Dendritic cell treated with granulocyte-macrophage colony-stimulating factor and Interleukin-4, amounts not matched to agents 40 ng/mL and 50 ng/mL, for 4 days (primary cell): ENCODE measurements at regions not wholly inside any gene's neighbourhood (a gene's known extent, or its start where the extent isn't known, plus 50 kb on each side); places are given as distances from the start of the nearest gene placed in this dataset.

Experiments
- H3K27ac Mint-ChIP-seq: one replicate; pipeline ENCODE4 v1.8.0; 2022; ENCODE audit warnings: mild to moderate bottlenecking, mixed read lengths
- H3K27me3 Mint-ChIP-seq: one replicate; pipeline ENCODE4 v1.8.0; 2022; ENCODE audit warnings: mild to moderate bottlenecking, mixed read lengths
- H3K36me3 Mint-ChIP-seq: one replicate; pipeline ENCODE4 v1.8.0; 2022; ENCODE audit warnings: low read depth, mixed read lengths
- H3K4me1 Mint-ChIP-seq: one replicate; pipeline ENCODE4 v1.8.0; 2022; ENCODE audit warnings: low read depth, mixed read lengths
- H3K4me3 Mint-ChIP-seq: one replicate; pipeline ENCODE4 v1.8.0; 2022; ENCODE audit warnings: mild to moderate bottlenecking, moderate library complexity, mixed read lengths
- H3K9me3 Mint-ChIP-seq: one replicate; pipeline ENCODE4 v1.8.0; 2022; ENCODE audit warnings: mixed read lengths
- intact Hi-C: fragments of 100-400 bp; cut with micrococcal nuclease; formaldehyde crosslinking; loops from one replicate; pipeline ENCODE4 v1.15.0; 2022

GRCh38 chr3:176683382-176683781 lies 513.9 kb downstream of the TBL1XR1 start:
- no peaks in the 10 kb centered on the region for H3K36me3 Mint-ChIP-seq
- H3K4me3 Mint-ChIP-seq, result no peak overlapping the region
- no peak overlapping the region for H3K27ac Mint-ChIP-seq
- intact Hi-C loops, result no loop called here
- peaks cover 42% of the 10 kb centered on the region for H3K9me3 Mint-ChIP-seq
- no peaks in the 10 kb centered on the region for H3K4me1 Mint-ChIP-seq
- no peaks in the 10 kb centered on the region for H3K27me3 Mint-ChIP-seq

GRCh38 chr3:176663837-176664831 lies 533.1 kb downstream of the TBL1XR1 start:
- no peaks in the 10 kb centered on the region for H3K9me3 Mint-ChIP-seq
- no peaks in the 10 kb centered on the region for H3K36me3 Mint-ChIP-seq
- H3K4me3 Mint-ChIP-seq, result no peak overlapping the region
- no peak overlapping the region for H3K27ac Mint-ChIP-seq
- no peaks in the 10 kb centered on the region for H3K4me1 Mint-ChIP-seq
- intact Hi-C loops, result no loop called here
- no peaks in the 10 kb centered on the region for H3K27me3 Mint-ChIP-seq

GRCh38 chr3:176663387-176663786 lies 533.9 kb downstream of the TBL1XR1 start:
- intact Hi-C loops, result no loop called here
- H3K36me3 Mint-ChIP-seq, result no peaks in the 10 kb centered on the region
- no peaks in the 10 kb centered on the region for H3K27me3 Mint-ChIP-seq
- H3K4me3 Mint-ChIP-seq, result no peak overlapping the region
- no peak overlapping the region for H3K27ac Mint-ChIP-seq
- H3K9me3 Mint-ChIP-seq, result no peaks in the 10 kb centered on the region
- no peaks in the 10 kb centered on the region for H3K4me1 Mint-ChIP-seq

- H3K27ac Mint-ChIP-seq, result no peak overlapping the region
- no peaks in the 10 kb centered on the region for H3K36me3 Mint-ChIP-seq
- H3K27me3 Mint-ChIP-seq, result no peaks in the 10 kb centered on the region
- H3K4me1 Mint-ChIP-seq, result no peaks in the 10 kb centered on the region
- H3K9me3 Mint-ChIP-seq, result no peaks in the 10 kb centered on the region
- H3K4me3 Mint-ChIP-seq, result no peak overlapping the region
- intact Hi-C loops, result no loop called here
Observed at GRCh38 chr3:176661432-176661964, 535.8 kb downstream of the TBL1XR1 start.

- Mint-ChIP-seq H3K27me3 (no peaks in the 10 kb centered on the region), H3K4me3 (no peak overlapping the region), H3K4me1 (no peaks in the 10 kb centered on the region), H3K9me3 (no peaks in the 10 kb centered on the region), H3K27ac (no peak overlapping the region), H3K36me3 (no peaks in the 10 kb centered on the region)
- intact Hi-C loops, result no loop called here
Observed at GRCh38 chr3:176655404-176656094, 541.7 kb downstream of the TBL1XR1 start.

GRCh38 chr3:176651622-176652021 lies 545.7 kb downstream of the TBL1XR1 start:
- no peaks in the 10 kb centered on the region for H3K4me1 Mint-ChIP-seq
- no peak overlapping the region for H3K4me3 Mint-ChIP-seq
- H3K27ac Mint-ChIP-seq, result no peak overlapping the region
- H3K27me3 Mint-ChIP-seq, result no peaks in the 10 kb centered on the region
- no peaks in the 10 kb centered on the region for H3K36me3 Mint-ChIP-seq
- intact Hi-C loops, result no loop called here
- H3K9me3 Mint-ChIP-seq, result no peaks in the 10 kb centered on the region

GRCh38 chr3:176650478-176650877 lies 546.8 kb downstream of the TBL1XR1 start:
- Mint-ChIP-seq H3K4me1 (no peaks in the 10 kb centered on the region), H3K27me3 (no peaks in the 10 kb centered on the region), H3K4me3 (no peak overlapping the region), H3K27ac (no peak overlapping the region), H3K36me3 (no peaks in the 10 kb centered on the region), H3K9me3 (no peaks in the 10 kb centered on the region)
- intact Hi-C loops, result no loop called here

- Mint-ChIP-seq H3K27ac (no peak overlapping the region), H3K4me3 (no peak overlapping the region), H3K4me1 (no peaks in the 10 kb centered on the region), H3K27me3 (no peaks in the 10 kb centered on the region), H3K9me3 (no peaks in the 10 kb centered on the region), H3K36me3 (no peaks in the 10 kb centered on the region)
- intact Hi-C loops, result no loop called here
Observed at GRCh38 chr3:176647987-176648386, 549.3 kb downstream of the TBL1XR1 start.

GRCh38 chr3:176633511-176633910 lies 563.8 kb downstream of the TBL1XR1 start:
- Mint-ChIP-seq H3K36me3 (no peaks in the 10 kb centered on the region), H3K4me3 (no peak overlapping the region), H3K9me3 (no peaks in the 10 kb centered on the region), H3K27ac (no peak overlapping the region), H3K27me3 (no peaks in the 10 kb centered on the region), H3K4me1 (no peaks in the 10 kb centered on the region)
- intact Hi-C loops, result no loop called here

- intact Hi-C loops, result no loop called here
- Mint-ChIP-seq H3K36me3 (no peaks in the 10 kb centered on the region), H3K4me1 (no peaks in the 10 kb centered on the region), H3K27ac (no peak overlapping the region), H3K9me3 (no peaks in the 10 kb centered on the region), H3K4me3 (no peak overlapping the region), H3K27me3 (no peaks in the 10 kb centered on the region)
Observed at GRCh38 chr3:176632925-176633324, 564.4 kb downstream of the TBL1XR1 start.

GRCh38 chr3:176631165-176631564 lies 566.1 kb downstream of the TBL1XR1 start:
- Mint-ChIP-seq H3K9me3 (no peaks in the 10 kb centered on the region), H3K4me3 (no peak overlapping the region), H3K27me3 (no peaks in the 10 kb centered on the region), H3K27ac (no peak overlapping the region), H3K4me1 (no peaks in the 10 kb centered on the region), H3K36me3 (no peaks in the 10 kb centered on the region)
- intact Hi-C loops, result no loop called here

GRCh38 chr3:176628101-176628639 lies 569.1 kb downstream of the TBL1XR1 start:
- Mint-ChIP-seq H3K27ac (no peak overlapping the region), H3K36me3 (no peaks in the 10 kb centered on the region), H3K4me1 (no peaks in the 10 kb centered on the region), H3K4me3 (no peak overlapping the region), H3K27me3 (no peaks in the 10 kb centered on the region), H3K9me3 (no peaks in the 10 kb centered on the region)
- intact Hi-C loops, result no loop called here

GRCh38 chr3:176623468-176624150 lies 573.7 kb downstream of the TBL1XR1 start:
- no peaks in the 10 kb centered on the region for H3K27me3 Mint-ChIP-seq
- no peaks in the 10 kb centered on the region for H3K36me3 Mint-ChIP-seq
- no peak overlapping the region for H3K27ac Mint-ChIP-seq

More at GRCh38 chr3:176623468-176624150, 573.7 kb downstream of the TBL1XR1 start:
- H3K9me3 Mint-ChIP-seq, result no peaks in the 10 kb centered on the region
- no peak overlapping the region for H3K4me3 Mint-ChIP-seq
- intact Hi-C loops, result no loop called here
- no peaks in the 10 kb centered on the region for H3K4me1 Mint-ChIP-seq
